ENCODE measurements at regions not wholly inside any gene's neighbourhood (a gene's known extent, or its start where the extent isn't known, plus 50 kb on each side); places are given as distances from the start of the nearest gene placed in this dataset.

DNA sequence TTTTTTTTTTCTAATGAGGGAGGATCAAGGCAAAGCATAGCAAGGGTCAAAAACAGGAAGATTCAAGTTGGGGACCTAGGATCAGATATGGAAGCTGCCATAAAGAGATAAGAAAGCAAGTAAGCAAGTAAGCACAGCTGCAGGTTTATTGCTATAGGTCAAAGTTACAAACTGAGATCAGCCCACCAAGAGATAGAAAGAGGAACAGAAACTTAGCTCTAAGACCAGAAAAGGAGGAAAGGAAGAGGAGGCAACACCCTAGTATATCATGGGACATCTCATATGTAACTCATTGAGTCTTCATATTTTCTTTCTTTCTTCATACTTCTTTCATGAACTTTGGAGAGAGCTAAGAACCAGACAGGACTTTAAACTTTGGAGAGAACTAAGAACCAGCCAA lies 295.9 kb upstream of the CRIM1 start:
- DNase-seq (ENCODE audit: low spot score), result no peak

DNA sequence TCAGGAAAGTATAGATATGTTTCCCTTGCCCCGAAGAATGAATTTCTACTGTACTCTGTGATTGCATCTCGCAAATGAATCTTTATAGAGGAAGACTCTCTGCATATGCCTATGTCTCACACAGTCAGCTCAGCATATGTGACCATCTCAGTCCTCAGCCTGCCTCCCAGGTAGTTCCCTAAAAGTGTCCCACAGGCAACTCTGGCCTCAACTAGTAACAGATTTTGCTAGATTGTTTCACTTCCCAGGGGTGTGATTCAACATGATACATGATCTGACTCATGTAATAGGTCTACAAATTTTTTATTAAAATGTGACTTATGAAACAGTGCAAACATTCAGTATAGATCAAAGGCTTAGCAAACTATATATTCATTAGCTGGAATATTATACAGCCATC lies 296.6 kb upstream of the CRIM1 start:
- DNase-seq (ENCODE audit: low spot score), result no peak

- DNase-seq (ENCODE audit: low spot score), result no peak
Measured at GRCh38 chr2:36058076-36058475, 297.5 kb upstream of the CRIM1 start.

DNA sequence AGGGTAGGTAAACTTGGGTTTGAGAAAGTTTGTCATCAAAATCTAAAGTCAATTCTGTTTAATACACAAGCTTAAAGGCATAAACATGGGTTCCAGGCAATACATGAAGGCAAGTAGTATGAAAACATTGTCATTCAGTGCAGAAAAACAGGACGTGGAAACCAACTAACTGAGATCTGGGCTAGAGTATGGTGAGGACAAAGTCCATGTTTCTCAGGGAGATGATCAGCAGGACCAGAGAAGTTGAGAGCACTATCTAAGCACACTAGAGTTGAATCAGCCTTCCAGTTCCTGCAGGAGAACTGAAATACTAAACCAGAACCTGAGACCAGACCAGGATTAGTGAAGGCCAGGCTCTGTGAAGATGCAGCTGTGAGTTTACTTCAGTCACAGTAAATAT lies 302.8 kb upstream of the CRIM1 start:
- no peak for DNase-seq (ENCODE audit: low spot score)

DNA sequence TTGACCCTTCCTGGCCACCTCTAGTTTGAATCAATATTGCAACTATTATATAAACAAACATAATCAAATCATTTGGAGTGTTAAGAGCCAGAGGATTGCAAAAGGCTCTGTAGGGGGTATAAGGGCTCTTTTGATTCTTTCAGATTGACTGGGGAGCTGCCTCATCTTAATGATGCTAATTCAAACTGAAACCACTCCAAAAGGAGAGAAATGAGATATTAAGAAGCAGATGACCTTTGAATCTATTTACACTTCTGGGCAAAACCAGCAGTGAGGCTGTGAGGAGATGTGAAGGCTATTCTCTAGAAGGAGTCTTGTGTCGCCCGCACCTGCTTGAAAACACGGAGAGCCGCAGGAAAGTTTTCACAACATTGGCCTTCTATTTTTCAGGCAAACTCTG lies 311.2 kb upstream of the CRIM1 start:
- no peak for DNase-seq (ENCODE audit: low spot score)

DNA sequence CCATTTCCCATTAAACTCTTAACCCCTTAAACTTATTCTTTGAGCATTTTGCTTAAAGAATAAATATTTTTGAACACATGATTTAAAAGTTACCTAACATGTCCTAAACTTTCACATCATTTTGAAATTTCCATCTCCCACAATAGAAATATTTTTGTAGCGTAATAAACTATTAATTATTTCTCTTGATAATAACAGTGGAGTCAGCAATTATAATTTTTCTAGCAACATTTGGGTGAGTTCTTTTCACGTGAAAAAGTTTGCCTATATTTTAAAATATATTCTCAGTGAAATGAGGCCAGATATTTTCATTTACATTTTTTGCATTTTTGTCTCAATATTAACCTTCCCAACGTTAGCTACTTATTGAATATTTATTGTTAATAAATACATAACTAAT lies 320.4 kb upstream of the CRIM1 start:
- no peak for DNase-seq (ENCODE audit: low spot score)

GRCh38 chr2:36032046-36032445 lies 323.5 kb upstream of the CRIM1 start:
- no peak for DNase-seq (ENCODE audit: low spot score)

DNA sequence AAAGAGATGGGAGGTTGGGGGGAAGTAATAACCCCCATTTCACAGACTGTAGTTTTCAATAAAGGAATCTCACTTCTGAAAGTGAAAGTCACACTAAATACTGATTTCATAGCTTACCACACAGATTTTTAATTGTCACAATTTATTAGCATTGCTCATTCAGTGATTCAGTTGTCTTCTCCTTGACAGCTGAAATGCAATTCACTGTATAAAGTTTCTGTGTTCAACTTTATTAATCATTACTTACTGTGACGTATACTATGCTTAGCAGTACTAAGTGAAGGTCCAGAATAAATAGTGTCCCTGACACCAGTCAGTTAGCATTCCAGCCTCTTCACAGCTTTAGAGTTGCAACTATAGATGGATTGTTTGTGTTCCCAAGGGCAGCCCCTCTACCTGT lies 324.1 kb upstream of the CRIM1 start:
- DNase-seq (ENCODE audit: low spot score), result no peak

DNA sequence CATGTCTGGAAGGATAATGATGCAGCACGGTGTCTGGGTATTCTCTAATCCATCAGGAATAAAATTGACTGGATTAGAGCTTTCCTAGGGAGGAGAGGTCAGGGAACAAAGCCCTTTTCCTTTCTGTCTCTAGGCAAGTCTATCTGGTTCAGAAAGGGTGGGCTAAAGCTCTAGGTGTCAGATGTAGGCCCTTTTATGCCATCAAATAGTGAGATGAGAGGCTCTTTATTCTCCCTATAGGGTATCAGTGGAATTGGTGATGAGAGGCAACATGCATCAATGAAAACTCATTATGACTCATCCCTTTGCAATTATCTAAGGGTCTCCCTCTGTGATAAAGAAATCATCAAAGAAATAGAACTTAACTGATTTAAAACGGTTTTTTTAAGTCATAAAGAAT lies 328.0 kb upstream of the CRIM1 start:
- no peak for DNase-seq (ENCODE audit: low spot score)

DNA sequence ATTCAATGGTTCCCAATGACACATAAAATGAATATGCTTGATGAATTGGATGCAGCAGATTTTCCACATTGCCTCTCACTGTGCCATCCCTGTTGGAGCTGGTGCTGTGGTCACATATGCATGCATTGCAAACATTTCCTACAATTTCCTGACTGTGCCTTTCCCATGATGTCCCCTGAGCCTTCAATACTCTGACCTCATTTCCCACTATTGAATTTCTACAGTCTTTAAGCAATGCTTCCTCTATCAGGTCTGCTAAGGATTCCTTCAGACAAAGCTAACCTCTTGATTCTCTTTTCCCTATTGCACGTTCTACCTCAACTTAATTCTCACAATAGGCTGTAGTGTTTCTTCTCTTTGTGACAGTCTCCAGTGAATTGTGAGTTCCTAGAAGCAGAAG lies 342.5 kb upstream of the CRIM1 start:
- no peak for DNase-seq (ENCODE audit: low spot score)

DNA sequence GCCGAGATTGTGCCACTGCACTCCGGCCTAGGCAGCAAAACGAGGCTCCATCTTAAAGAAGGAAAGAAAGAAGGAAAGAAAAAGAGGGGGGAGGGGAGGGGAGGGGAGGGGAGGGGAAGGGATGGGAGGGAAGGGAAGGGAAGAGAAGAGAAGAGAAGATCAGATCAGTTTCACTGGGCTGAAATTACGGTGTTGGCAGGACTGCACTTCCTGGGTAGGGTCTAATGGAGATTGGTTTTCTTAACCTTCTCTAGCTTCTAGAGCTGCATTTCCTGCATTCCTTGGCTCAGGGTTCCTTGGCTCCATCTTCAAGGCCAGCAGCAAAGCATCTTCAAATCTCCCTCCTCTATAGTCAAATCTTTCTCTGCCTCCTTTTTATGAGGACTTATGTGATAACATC lies 349.1 kb upstream of the CRIM1 start:
- DNase-seq (ENCODE audit: low spot score), result no peak

DNA sequence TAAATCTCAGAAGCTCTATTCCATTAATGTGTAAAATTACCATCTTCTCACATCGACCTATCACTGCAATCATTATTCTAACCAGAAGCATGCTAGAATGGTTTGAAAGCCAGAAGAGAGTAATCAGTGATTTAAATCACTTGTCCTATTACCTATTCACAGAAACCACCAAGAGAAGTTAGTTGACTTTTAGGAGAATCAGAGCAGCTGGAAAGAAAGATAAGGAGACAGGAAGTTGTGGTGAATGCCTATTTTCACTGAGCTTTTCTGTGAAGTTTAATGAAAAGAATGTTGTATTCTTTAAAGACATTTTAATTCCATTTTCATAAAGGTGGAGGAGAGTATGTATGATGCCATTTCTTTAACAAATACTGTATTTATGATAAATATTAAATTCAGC lies 352.6 kb upstream of the CRIM1 start:
- no peak for DNase-seq (ENCODE audit: low spot score)

GRCh38 chr2:35997488-35997887 lies 358.1 kb upstream of the CRIM1 start:
- no peak for DNase-seq (ENCODE audit: low spot score)

DNA sequence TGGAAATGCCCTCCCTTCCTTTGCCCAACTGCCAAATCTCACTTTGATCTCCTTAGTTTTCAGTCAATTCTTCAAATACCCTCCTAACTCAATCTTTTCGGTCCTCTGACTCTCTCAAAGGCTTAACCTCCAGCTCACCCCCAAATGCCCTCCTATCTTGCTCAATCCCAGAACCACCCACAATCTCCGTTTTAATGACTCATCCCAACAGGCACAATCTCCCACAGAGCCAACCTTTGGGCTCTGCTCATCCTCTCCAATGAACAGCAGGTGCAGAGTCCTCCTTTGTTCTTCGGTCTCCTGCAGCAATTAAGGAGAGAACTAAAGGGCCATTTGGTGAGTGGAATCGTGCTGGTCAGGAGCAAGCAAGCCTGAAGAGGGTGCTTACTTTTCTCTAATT lies 366.1 kb upstream of the CRIM1 start:
- no peak for DNase-seq (ENCODE audit: low spot score)

DNA sequence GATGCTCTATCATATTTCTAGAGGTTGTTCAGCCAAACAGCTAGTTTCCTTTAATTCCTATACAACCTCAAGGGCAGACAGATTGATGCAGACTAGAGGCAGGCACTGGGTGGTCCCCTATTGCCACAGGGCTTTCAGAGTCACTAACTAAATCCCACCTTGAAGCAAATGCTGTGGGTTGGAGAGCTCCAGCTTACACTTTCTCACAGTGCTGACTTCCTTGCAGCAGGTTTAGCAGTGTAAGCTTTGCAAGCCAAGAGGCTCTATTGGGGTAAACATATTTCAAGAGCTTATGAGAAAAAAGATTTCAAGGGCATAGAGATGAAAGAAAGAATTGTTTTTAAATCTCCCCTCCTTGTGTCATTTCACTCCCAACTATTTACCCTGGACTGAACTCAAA lies 366.5 kb upstream of the CRIM1 start:
- DNase-seq (ENCODE audit: low spot score), result no peak

- DNase-seq (ENCODE audit: low spot score), result no peak
Measured at GRCh38 chr2:35986871-35987270, 368.7 kb upstream of the CRIM1 start.

GRCh38 chr2:35978218-35978617 lies 377.4 kb upstream of the CRIM1 start:
- no peak for DNase-seq (ENCODE audit: low spot score)

DNA sequence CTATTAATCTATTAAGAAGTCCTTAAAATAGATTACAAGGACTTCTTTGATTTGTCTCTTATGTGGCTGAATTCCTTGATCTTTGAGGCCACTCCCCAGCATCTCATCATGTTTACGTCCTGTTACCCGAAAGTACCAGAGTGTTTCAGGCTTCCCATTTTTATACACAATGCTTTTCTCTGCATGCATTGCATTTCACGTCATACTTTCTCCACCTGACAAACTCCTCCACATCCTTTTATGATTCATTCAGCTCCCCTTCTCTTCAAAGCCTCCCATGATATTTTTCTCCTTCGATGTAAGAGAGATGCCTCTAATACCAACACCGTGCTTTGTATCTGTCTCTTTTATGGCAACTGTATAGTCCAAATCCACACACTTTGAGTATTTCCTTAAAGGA lies 379.0 kb upstream of the CRIM1 start:
- no peak for DNase-seq (ENCODE audit: low spot score)

- no peak for DNase-seq (ENCODE audit: low spot score)
Measured at GRCh38 chr2:35973737-35974132, 381.8 kb upstream of the CRIM1 start.

GRCh38 chr2:35973132-35973736 lies 382.3 kb upstream of the CRIM1 start:
- no peak for DNase-seq (ENCODE audit: low spot score)

GRCh38 chr2:35963824-35964223 lies 391.8 kb upstream of the CRIM1 start:
- no peak for DNase-seq (ENCODE audit: low spot score)

GRCh38 chr2:35963357-35963756 lies 392.2 kb upstream of the CRIM1 start:
- no peak for DNase-seq (ENCODE audit: low spot score)

- no peak for DNase-seq (ENCODE audit: low spot score)
Measured at GRCh38 chr2:35962585-35963146, 392.9 kb upstream of the CRIM1 start.

DNA sequence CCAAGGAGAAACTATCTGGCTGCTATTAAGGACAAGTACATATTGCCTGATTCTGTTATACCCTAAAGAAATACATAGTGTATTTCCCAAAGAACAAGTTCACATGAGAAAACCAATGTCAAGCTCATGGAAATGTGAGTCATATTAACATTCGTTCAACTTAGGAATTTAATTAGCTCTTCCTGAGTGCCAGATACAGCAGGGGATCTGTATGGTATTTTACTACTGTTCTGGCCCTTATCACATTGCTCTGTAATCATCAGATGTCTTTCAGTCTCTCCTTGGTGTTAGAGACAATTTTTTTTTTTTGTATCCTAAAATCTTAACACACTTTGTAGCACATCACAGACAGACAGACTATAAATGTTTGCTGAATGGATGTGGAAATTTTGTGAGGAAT lies 395.0 kb upstream of the CRIM1 start:
- DNase-seq (ENCODE audit: low spot score), result no peak

Data from mesenteric fat pad (tissue), 1 donor.